Inferior parietal cortex (tissue), 1 donor: ENCODE measurements at regions not wholly inside any gene's neighbourhood (a gene's known extent, or its start where the extent isn't known, plus 50 kb on each side); places are given as distances from the start of the nearest gene placed in this dataset.

Experiments used
- DNase-seq: peaks from one replicate; pipeline ENCODE4 v3.0.0-alpha.2; 2016; ENCODE audit errors: extremely low spot score

DNA sequence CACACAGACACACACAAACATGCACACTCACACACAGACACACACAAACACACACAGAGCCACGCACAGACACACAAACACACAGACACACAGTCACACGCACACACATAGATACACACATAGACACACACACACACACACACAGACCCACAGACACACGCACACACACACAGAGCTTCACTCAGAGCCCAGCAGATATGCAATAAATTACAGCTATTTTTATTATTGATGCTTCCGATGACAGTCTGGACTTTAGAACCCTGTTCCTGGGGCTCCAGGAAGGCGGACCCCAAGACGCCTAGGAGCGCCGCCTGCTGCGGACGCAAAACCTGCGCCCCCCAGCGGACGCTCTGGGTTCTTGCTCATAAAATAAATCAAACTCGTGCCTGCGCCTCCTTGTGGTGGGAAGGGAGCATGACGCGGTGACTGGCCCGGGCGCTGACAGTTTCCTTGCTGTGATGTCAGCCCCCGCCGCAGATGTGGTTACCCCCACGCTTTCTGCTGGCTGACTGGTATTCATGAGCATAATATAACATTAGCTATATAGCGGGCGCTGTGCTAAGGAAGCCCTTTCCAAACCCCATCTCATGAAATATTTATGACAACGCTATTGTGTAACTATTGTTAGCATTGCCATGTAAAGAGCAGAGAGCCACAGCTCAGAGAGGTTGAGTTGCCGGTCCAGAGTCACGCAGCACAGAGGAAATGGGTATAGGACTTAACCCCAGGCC lies 64.4 kb upstream of the TM9SF2 start:
- peak; percentile 90 for DNase-seq

DNA sequence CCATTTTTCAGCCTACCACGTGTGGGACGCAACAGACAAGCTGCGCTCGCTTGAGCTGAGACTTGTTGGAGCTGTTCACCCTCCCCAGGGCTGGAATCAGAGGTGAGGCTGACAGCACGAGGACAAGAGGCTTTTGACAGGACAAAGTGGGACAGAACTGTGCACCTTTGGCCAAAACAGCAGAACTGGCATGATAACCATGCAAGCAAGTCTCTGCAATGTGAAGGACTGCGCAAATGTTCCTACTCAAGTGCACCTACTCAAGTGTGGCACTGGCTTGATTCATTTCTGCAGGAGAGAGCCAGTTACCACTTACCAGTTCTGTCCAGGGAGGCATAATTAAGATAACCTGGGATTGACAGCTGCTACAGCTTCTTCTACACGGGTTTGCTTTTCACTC lies 62.2 kb upstream of the TM9SF2 start:
- DNase-seq = no peak

DNA sequence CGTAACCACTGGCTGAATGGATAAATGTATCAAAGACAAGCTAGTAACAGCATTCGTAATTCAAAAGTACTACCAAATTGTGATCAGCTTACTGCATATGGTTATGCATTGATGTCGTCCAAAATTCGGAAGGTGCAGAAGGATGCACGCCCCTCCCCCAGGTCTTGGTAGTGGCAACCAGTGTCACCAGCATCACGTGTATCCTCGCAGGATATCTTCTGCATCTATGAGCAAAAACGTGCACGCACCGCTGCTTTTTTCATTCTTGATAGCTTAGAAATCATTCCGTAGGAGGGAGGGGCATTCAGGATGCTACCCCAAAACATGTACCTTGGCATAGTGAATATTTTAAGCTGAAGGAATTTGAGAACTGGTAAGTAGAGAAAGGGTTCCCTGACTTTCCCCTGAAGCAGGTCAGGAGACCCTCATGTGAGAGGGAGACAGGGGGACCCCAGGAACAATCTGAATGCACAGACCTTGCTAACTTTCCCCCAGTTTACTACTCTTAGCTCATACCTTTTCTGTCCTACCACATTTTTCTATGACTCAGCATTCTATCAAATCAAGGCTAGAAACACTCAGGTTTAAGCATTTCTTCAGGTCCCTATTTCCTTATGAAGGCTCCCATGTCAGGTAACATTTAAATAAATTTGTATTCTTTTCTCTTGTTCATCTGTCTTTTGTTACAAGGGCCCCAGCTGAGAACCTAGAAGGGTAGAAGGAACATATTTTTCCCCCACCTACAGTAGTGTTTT lies 61.2 kb upstream of the TM9SF2 start:
- DNase-seq = no peak

DNA sequence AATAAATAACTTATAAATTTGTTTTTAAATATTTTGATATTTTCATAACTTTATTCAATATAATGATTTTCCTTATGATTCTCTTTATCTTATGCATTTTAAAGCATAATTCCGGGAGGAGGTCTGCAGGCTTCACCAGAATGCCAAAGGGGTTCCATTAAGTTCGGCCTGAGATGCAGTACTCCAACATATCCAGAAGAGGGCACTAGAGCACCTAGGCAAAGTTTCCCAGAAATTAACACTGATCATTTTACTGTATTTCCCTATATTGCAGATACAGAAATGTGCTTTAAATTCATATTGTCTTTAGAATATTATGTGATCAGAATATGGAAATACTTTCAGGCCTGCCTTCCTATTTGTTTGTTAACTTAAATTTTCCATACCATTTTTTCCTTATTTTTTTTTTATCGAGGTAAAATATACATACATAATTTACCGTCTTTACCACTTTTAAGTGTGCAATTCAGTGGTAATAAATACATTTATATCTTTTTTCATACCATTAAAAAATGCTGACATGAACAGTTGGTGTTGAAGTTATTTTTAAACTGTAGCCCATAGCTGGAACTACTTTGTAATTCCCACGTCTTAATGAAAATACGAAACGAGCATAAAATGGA lies 58.9 kb upstream of the TM9SF2 start:
- peak; percentile 82 for DNase-seq

DNA sequence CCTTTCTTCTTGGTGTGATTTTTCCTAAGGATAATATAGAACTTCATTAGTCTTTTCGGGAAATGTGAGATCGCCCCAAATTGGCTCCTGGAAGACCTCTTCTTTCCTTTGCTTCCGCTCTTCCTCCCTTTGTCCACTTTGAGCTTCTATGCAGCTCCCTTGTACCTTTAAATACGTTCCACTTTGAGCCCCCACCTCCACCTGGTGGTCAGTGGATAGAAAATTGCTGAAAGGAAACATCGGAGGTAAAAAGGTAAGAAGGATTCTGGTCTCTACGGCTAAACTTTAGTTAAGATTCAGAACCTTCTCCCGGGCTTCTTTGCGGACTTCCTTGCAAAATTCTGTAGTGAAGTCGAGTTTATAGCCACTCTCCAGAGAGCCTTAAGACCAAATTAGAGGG lies 55.0 kb upstream of the TM9SF2 start:
- no peak for DNase-seq

DNA sequence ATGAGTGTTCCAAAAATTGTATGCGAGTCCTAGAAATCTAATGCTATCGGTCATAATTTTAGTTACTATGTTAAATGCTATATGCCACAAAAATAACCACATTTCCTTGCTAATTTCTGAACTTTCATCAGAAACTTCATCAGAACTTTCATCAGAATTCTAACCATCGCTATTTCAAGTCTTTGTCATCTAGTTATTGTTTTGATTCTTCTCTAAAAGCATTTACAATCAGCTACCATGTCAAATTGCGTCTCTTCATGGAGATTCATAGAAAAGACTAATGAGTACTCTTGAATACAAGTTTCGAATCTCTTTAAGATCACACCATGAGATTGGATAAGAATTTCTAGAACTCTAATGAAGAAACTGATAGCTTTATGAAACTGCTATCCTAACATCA lies 52.7 kb upstream of the TM9SF2 start:
- no peak for DNase-seq

DNA sequence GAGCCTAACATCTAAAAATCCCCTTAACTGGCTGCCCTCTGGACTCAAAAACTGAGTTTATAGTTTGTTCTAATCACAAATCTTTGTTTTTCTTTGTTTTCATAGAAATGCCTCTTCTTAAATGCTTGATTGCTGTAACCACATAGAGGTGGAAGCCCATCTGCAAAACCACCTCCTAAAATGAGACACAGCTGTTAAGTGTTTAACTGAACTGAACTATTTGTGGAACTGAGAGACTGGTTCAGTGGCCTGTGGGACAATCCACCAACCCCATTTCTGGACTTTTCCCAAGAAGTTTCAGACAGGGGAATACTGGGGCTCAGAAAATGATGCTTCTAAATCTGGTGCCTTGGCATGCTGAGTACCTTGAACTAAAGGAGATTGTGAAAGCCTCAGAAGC lies 50.9 kb upstream of the TM9SF2 start:
- no peak for DNase-seq
